PFSK-1 (cell line): ENCODE measurements at regions not wholly inside any gene's neighbourhood (a gene's known extent, or its start where the extent isn't known, plus 50 kb on each side); places are given as distances from the start of the nearest gene placed in this dataset.

ENCODE experiments used
- FOXP2 ChIP-seq: optimal IDR thresholded peaks from 2 replicates; pipeline ENCODE3; 2011; ENCODE audit warnings: borderline replicate concordance, control low read depth, inconsistent platforms; ENCODE audit not compliant: insufficient read depth; ENCODE audit errors: extremely low read length, extremely low read depth
- POLR2AphosphoS5 ChIP-seq: IDR thresholded peaks from 2 replicates; pipeline ENCODE4 v1.6.1; 2012; ENCODE audit warnings: low read depth, mild to moderate bottlenecking, control low read depth, low read length, moderate library complexity
- SIN3A ChIP-seq: IDR thresholded peaks from 2 replicates; pipeline ENCODE4 v1.6.1; 2012; ENCODE audit warnings: mild to moderate bottlenecking, low read length, moderate library complexity, borderline replicate concordance; ENCODE audit not compliant: insufficient read depth
- TAF1 ChIP-seq: IDR thresholded peaks from 2 replicates; pipeline ENCODE4 v1.6.1; 2012; ENCODE audit warnings: low read length, control low read depth, borderline replicate concordance; ENCODE audit not compliant: insufficient read depth
- TF ChIP-seq, protein P1 (sequence below), 2 experiments: IDR thresholded peaks; 2 replicates each; pipeline versions ENCODE4 v1.6.1 to v1.8.0; 2011 to 2012; ENCODE audit warnings: low read depth in 2 of 2, low read length in 2 of 2, control low read depth in 1 of 2, inconsistent platforms in 1 of 2, mild to moderate bottlenecking in 1 of 2, moderate library complexity in 1 of 2; ENCODE audit not compliant: insufficient read depth in 1 of 2

GRCh38 chr1:220954321-220955075 lies 75.3 kb downstream of the HLX start:
- TF ChIP-seq SIN3A = no peak
- no peak for TF ChIP-seq TAF1
- no peak for TF ChIP-seq POLR2AphosphoS5
- TF ChIP-seq, protein P1, sequence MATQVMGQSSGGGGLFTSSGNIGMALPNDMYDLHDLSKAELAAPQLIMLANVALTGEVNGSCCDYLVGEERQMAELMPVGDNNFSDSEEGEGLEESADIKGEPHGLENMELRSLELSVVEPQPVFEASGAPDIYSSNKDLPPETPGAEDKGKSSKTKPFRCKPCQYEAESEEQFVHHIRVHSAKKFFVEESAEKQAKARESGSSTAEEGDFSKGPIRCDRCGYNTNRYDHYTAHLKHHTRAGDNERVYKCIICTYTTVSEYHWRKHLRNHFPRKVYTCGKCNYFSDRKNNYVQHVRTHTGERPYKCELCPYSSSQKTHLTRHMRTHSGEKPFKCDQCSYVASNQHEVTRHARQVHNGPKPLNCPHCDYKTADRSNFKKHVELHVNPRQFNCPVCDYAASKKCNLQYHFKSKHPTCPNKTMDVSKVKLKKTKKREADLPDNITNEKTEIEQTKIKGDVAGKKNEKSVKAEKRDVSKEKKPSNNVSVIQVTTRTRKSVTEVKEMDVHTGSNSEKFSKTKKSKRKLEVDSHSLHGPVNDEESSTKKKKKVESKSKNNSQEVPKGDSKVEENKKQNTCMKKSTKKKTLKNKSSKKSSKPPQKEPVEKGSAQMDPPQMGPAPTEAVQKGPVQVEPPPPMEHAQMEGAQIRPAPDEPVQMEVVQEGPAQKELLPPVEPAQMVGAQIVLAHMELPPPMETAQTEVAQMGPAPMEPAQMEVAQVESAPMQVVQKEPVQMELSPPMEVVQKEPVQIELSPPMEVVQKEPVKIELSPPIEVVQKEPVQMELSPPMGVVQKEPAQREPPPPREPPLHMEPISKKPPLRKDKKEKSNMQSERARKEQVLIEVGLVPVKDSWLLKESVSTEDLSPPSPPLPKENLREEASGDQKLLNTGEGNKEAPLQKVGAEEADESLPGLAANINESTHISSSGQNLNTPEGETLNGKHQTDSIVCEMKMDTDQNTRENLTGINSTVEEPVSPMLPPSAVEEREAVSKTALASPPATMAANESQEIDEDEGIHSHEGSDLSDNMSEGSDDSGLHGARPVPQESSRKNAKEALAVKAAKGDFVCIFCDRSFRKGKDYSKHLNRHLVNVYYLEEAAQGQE (IDR thresholded peaks at IDR 0.05; ENCODE audit: insufficient read depth in 1 of 2, low read depth in 2 of 2, low read length in 2 of 2) = no peak
- TF ChIP-seq FOXP2 = no peak
